ENCODE measurements at regions not wholly inside any gene's neighbourhood (a gene's known extent, or its start where the extent isn't known, plus 50 kb on each side); places are given as distances from the start of the nearest gene placed in this dataset.

GRCh38 chr22:49331223-49331815 lies 496.4 kb downstream of the BRD1 start:
- no peak for TF ChIP-seq POU6F1 (CRISPR knock-in tag; IDR thresholded peaks at IDR 0.05; ENCODE audit: borderline replicate concordance, low read depth)
- TF ChIP-seq PPARA (CRISPR knock-in tag; IDR thresholded peaks at IDR 0.05; ENCODE audit: borderline replicate concordance) = no peak
- no peak for TF ChIP-seq ZNF8 (CRISPR knock-in tag; IDR thresholded peaks at IDR 0.05)
- no peak for TF ChIP-seq ZFP30 (CRISPR knock-in tag; IDR thresholded peaks at IDR 0.05)
- no peak for TF ChIP-seq TSHZ2 (CRISPR knock-in tag; IDR thresholded peaks at IDR 0.05)
- TF ChIP-seq ARNTL (CRISPR knock-in tag; IDR thresholded peaks at IDR 0.05; ENCODE audit: borderline replicate concordance, low read depth) = no peak
- no peak for TF ChIP-seq ZNF70 (CRISPR knock-in tag; IDR thresholded peaks at IDR 0.05)
- TF ChIP-seq OSR1 (CRISPR knock-in tag; IDR thresholded peaks at IDR 0.05) = no peak
- no peak for TF ChIP-seq GLIS3 (CRISPR knock-in tag; IDR thresholded peaks at IDR 0.05)
- no peak for TF ChIP-seq CREB5 (CRISPR knock-in tag; IDR thresholded peaks at IDR 0.05; ENCODE audit: low read depth)
- no peak for TF ChIP-seq SNAI2 (CRISPR knock-in tag; IDR thresholded peaks at IDR 0.05)
- no peak for TF ChIP-seq PATZ1 (CRISPR knock-in tag; IDR thresholded peaks at IDR 0.05; ENCODE audit: borderline replicate concordance)
- no peak for TF ChIP-seq TCF4 (CRISPR knock-in tag; IDR thresholded peaks at IDR 0.05; ENCODE audit: borderline replicate concordance)
- TF ChIP-seq CSDC2 (CRISPR knock-in tag; IDR thresholded peaks at IDR 0.05) = no peak
- TF ChIP-seq TOX (CRISPR knock-in tag; IDR thresholded peaks at IDR 0.05; ENCODE audit: borderline replicate concordance) = no peak
- no peak for TF ChIP-seq BACH2 (CRISPR knock-in tag; IDR thresholded peaks at IDR 0.05; ENCODE audit: borderline replicate concordance)
- no peak for TF ChIP-seq ZNF565 (CRISPR knock-in tag; conservative IDR thresholded peaks at IDR 0.05; ENCODE audit: low read depth)

GRCh38 chr22:49330421-49331222 lies 497.1 kb downstream of the BRD1 start:
- TF ChIP-seq ZFP3 (CRISPR knock-in tag; IDR thresholded peaks at IDR 0.05) (no peak), TSHZ2 (CRISPR knock-in tag; IDR thresholded peaks at IDR 0.05) (no peak), BACH2 (CRISPR knock-in tag; IDR thresholded peaks at IDR 0.05; ENCODE audit: borderline replicate concordance) (no peak), TCF4 (CRISPR knock-in tag; IDR thresholded peaks at IDR 0.05; ENCODE audit: borderline replicate concordance) (no peak), ZNF70 (CRISPR knock-in tag; IDR thresholded peaks at IDR 0.05) (no peak), OSR1 (CRISPR knock-in tag; IDR thresholded peaks at IDR 0.05) (no peak), ZNF8 (CRISPR knock-in tag; IDR thresholded peaks at IDR 0.05) (no peak), ZFP30 (CRISPR knock-in tag; IDR thresholded peaks at IDR 0.05) (no peak), PATZ1 (CRISPR knock-in tag; IDR thresholded peaks at IDR 0.05; ENCODE audit: borderline replicate concordance) (no peak), RARB (CRISPR knock-in tag; IDR thresholded peaks at IDR 0.05) (no peak)
- no peak for ATAC-seq

More at GRCh38 chr22:49331223-49331815, 496.4 kb downstream of the BRD1 start:
- no peak for ATAC-seq

Measured in SK-N-SH treated with all-trans-retinoic acid at 6 μM for 48 hours (cell line).